Left lobe of liver (tissue), 2 donors: ENCODE measurements at regions not wholly inside any gene's neighbourhood (a gene's known extent, or its start where the extent isn't known, plus 50 kb on each side); places are given as distances from the start of the nearest gene placed in this dataset.
"Not testable (repeated sequence)": the region's sequence is repeated elsewhere in the genome, so short reads cannot be mapped to it uniquely, and the experiment has no call there.

Experiments used
- ATAC-seq: fragments of 200-7000 bp; cut with Tn5 transposase; one replicate; pipeline ENCODE4 v1.9.1; 2020; ENCODE audit warnings: mild to moderate bottlenecking, moderate library complexity
- DNase-seq: peaks from one replicate; pipeline ENCODE4 v3.0.0-alpha.2; 2020; ENCODE audit warnings: low spot score
- donor health status: DM: no; HTN: no; CAD: no; lungs with moderate emphysema.
- donor health status: DM: no; HTN: yes; CAD: no.

GRCh38 chr7:112668561-112668960, 121.6 kb downstream of the TMEM168 start:
- ATAC-seq (no peak), DNase-seq (no peak)

GRCh38 chr7:112669306-112669705, 120.9 kb downstream of the TMEM168 start:
- ATAC-seq: no peak
- no peak for DNase-seq

- ATAC-seq: no peak
- no peak for DNase-seq
These were observed 120.0 kb downstream of the TMEM168 start for GRCh38 chr7:112670193-112670592.

GRCh38 chr7:112678626-112679025, 111.6 kb downstream of the TMEM168 start:
- no peak for DNase-seq

GRCh38 chr7:112689466-112690177, 100.6 kb downstream of the TMEM168 start:
- ATAC-seq, DNase-seq: not testable (repeated sequence)

More at GRCh38 chr7:112678626-112679025, 111.6 kb downstream of the TMEM168 start:
- ATAC-seq: no peak

- peak; percentile 93 for ATAC-seq
- no peak for DNase-seq
These were observed 97.9 kb downstream of the TMEM168 start for GRCh38 chr7:112692333-112692732.

- ATAC-seq, DNase-seq: not testable (repeated sequence)
These were observed 93.0 kb downstream of the TMEM168 start for GRCh38 chr7:112697211-112697610.

GRCh38 chr7:112699725-112700513, 90.3 kb downstream of the TMEM168 start:
- ATAC-seq: no peak

GRCh38 chr7:112701456-112701855, 88.7 kb downstream of the TMEM168 start:
- ATAC-seq: no peak
- no peak for DNase-seq

More at GRCh38 chr7:112699725-112700513, 90.3 kb downstream of the TMEM168 start:
- DNase-seq: no peak

- no peak for ATAC-seq
- DNase-seq: no peak
These were observed 82.5 kb downstream of the TMEM168 start for GRCh38 chr7:112707655-112708054.

- DNase-seq: no peak
- no peak for ATAC-seq
These were observed 82.0 kb downstream of the TMEM168 start for GRCh38 chr7:112708236-112708635.
